H1 (cell line): ENCODE measurements at regions not wholly inside any gene's neighbourhood (a gene's known extent, or its start where the extent isn't known, plus 50 kb on each side); places are given as distances from the start of the nearest gene placed in this dataset.

Source experiments
- CTCF ChIA-PET: fragments of 300-600 bp; sonication (Branson Sonifier 250); formaldehyde crosslinking; loops from one replicate; lab custom pipeline; 2021; ENCODE audit not compliant: partially characterized antibody; lab: Charles Lee
- POLR2A ChIA-PET: fragments of 300-600 bp; sonication (Branson Sonifier 250); formaldehyde crosslinking; loops from one replicate; lab custom pipeline; 2021; ENCODE audit warnings: inconsistent platforms; ENCODE audit not compliant: partially characterized antibody; lab: Charles Lee
- DNase-seq, 2 experiments: peaks; one replicate each; pipeline versions ENCODE4 v3.0.0 to v3.0.0-alpha.2; 2010 to 2022; ENCODE audit warnings: low spot score in 2 of 2, low read depth in 1 of 2, mixed read lengths in 1 of 2
- FAIRE-seq: peaks from 2 replicates; lab custom pipeline; 2011; peaks lifted over from hg19 to GRCh38; lab: Jason Lieb, UNC
- H2AFZ ChIP-seq: 2 replicates; pipeline ENCODE4 v1.8.1; 2012; ENCODE audit warnings: low read length, inconsistent platforms
- H2AK5ac ChIP-seq: 2 replicates; pipeline ENCODE4 v1.6.1; 2013; ENCODE audit warnings: low read depth, low read length
- H2BK120ac ChIP-seq: replicated peaks from 2 replicates; pipeline ENCODE3; 2013; ENCODE audit warnings: low read depth, low read length, inconsistent platforms
- H2BK12ac ChIP-seq: 2 replicates; pipeline ENCODE4 v1.6.1; 2013; ENCODE audit warnings: low read depth, low read length
- H2BK15ac ChIP-seq: 2 replicates; pipeline ENCODE4 v1.6.1; 2013; ENCODE audit warnings: low read length
- H2BK20ac ChIP-seq: 2 replicates; pipeline ENCODE4 v1.6.1; 2013; ENCODE audit warnings: low read length
- H2BK5ac ChIP-seq: 2 replicates; pipeline ENCODE4 v1.6.1; 2013; ENCODE audit warnings: low read depth, low read length
- H3K14ac ChIP-seq: 2 replicates; pipeline ENCODE4 v1.6.1; 2013; ENCODE audit warnings: inconsistent platforms; ENCODE audit not compliant: insufficient read length
- H3K18ac ChIP-seq: 2 replicates; pipeline ENCODE4 v1.6.1; 2013; ENCODE audit warnings: low read length; ENCODE audit errors: extremely low read depth
- H3K23ac ChIP-seq: 2 replicates; pipeline ENCODE4 v1.6.1; 2013; ENCODE audit warnings: inconsistent platforms; ENCODE audit not compliant: insufficient read length
- H3K23me2 ChIP-seq: 2 replicates; pipeline ENCODE4 v1.6.1; 2013; ENCODE audit warnings: low read depth, low read length
- H3K27ac ChIP-seq: 2 replicates; pipeline ENCODE4 v1.6.1; 2011; ENCODE audit warnings: low read depth, low read length, inconsistent platforms
- H3K27me3 ChIP-seq, 4 experiments: replicated peaks in 1 of 4; 1 replicate in 1 of 4; 2 replicates in 3 of 4; pipeline versions ENCODE4 v1.6.1 to v1.8.1; 2011 to 2013; ENCODE audit warnings: low read length in 3 of 4, mild to moderate bottlenecking in 3 of 4, inconsistent platforms in 2 of 4, mixed read lengths in 2 of 4, moderate library complexity in 1 of 4; ENCODE audit not compliant: control insufficient read depth in 3 of 4, insufficient read depth in 3 of 4; ENCODE audit errors: extremely low read depth in 1 of 4
- H3K36me3 ChIP-seq, 4 experiments: 2 replicates each; pipeline versions ENCODE4 v1.6.1 to v1.8.1; 2011 to 2013; ENCODE audit warnings: mild to moderate bottlenecking in 4 of 4, low read length in 3 of 4, moderate library complexity in 2 of 4, control low read depth in 1 of 4, inconsistent platforms in 1 of 4; ENCODE audit not compliant: insufficient read depth in 4 of 4, control insufficient read depth in 2 of 4
- H3K4ac ChIP-seq: replicated peaks from 2 replicates; pipeline ENCODE3; 2013; ENCODE audit warnings: low read length, low read depth, mixed read lengths, inconsistent platforms; ENCODE audit not compliant: insufficient read length
- H3K4me1 ChIP-seq, 4 experiments: replicated peaks in 1 of 4; 1 replicate in 1 of 4; 2 replicates in 3 of 4; pipeline versions ENCODE4 v1.6.1 to v1.8.1; 2011 to 2013; ENCODE audit warnings: low read length in 3 of 4, inconsistent platforms in 2 of 4, mixed read lengths in 1 of 4; ENCODE audit not compliant: insufficient read depth in 4 of 4, control insufficient read depth in 3 of 4
- H3K4me2 ChIP-seq, 2 experiments: 2 replicates each; pipeline versions ENCODE4 v1.6.1 to v1.8.1; 2011 to 2013; ENCODE audit warnings: low read depth in 2 of 2, low read length in 2 of 2, control low read depth in 1 of 2, inconsistent platforms in 1 of 2, mild to moderate bottlenecking in 1 of 2; ENCODE audit not compliant: insufficient read depth in 1 of 2
- H3K4me3 ChIP-seq, 4 experiments: fragments of 200-600, 300-600 bp in 1 of 4; sonication (generic), shearing (Covaris generic), sonication (Bioruptor Twin) in 1 of 4; 2 replicates each; pipeline versions ENCODE4 v1.5.1 to v1.8.1; 2011 to 2016; ENCODE audit warnings: low read length in 4 of 4, low read depth in 3 of 4, control low read depth in 2 of 4, inconsistent platforms in 2 of 4, mild to moderate bottlenecking in 2 of 4, mixed read lengths in 1 of 4, moderate library complexity in 1 of 4; ENCODE audit not compliant: insufficient read depth in 2 of 4; ENCODE audit errors: extremely low read depth in 1 of 4
- H3K56ac ChIP-seq: replicated peaks from 2 replicates; pipeline ENCODE3; 2013; ENCODE audit warnings: low read depth, mild to moderate bottlenecking, mixed read lengths, low read length, inconsistent platforms; ENCODE audit not compliant: insufficient read length
- H3K79me1 ChIP-seq: 2 replicates; pipeline ENCODE4 v1.6.1; 2013; ENCODE audit warnings: low read depth, low read length, control low read depth
- H3K79me2 ChIP-seq, 2 experiments: 2 replicates each; pipeline versions ENCODE4 v1.6.1 to v1.8.1; 2012 to 2013; ENCODE audit warnings: low read length in 2 of 2, mild to moderate bottlenecking in 2 of 2, inconsistent platforms in 1 of 2; ENCODE audit not compliant: insufficient read depth in 2 of 2, control insufficient read depth in 1 of 2
- H3K9ac ChIP-seq, 4 experiments: replicated peaks in 1 of 4; 1 replicate in 1 of 4; 2 replicates in 3 of 4; pipeline versions ENCODE4 v1.6.1 to v1.8.1; 2011 to 2013; ENCODE audit warnings: low read depth in 3 of 4, low read length in 3 of 4, control low read depth in 2 of 4, mild to moderate bottlenecking in 2 of 4, moderate library complexity in 2 of 4, inconsistent platforms in 1 of 4; ENCODE audit errors: extremely low read depth in 1 of 4
- H3K9me3 ChIP-seq, 2 experiments: 2 replicates each; pipeline versions ENCODE4 v1.6.1 to v1.8.1; 2012 to 2013; ENCODE audit warnings: mild to moderate bottlenecking in 2 of 2, moderate library complexity in 2 of 2, control low read depth in 1 of 2, inconsistent platforms in 1 of 2, low read depth in 1 of 2, low read length in 1 of 2, mixed read lengths in 1 of 2; ENCODE audit not compliant: insufficient read depth in 2 of 2
- H4K20me1 ChIP-seq, 2 experiments: replicated peaks in 1 of 2; 2 replicates each; pipeline versions ENCODE3 to v1.8.1; 2011 to 2013; ENCODE audit warnings: inconsistent platforms in 2 of 2, low read length in 2 of 2, mild to moderate bottlenecking in 1 of 2; ENCODE audit not compliant: insufficient read depth in 2 of 2, control insufficient read depth in 1 of 2
- H4K5ac ChIP-seq: 2 replicates; pipeline ENCODE4 v1.6.1; 2013; ENCODE audit warnings: low read length, low read depth, mixed read lengths, inconsistent platforms; ENCODE audit not compliant: insufficient read length
- H4K8ac ChIP-seq: 2 replicates; pipeline ENCODE4 v1.8.0; 2013; ENCODE audit warnings: mild to moderate bottlenecking, moderate library complexity, low read length, inconsistent platforms; ENCODE audit not compliant: insufficient read depth; ENCODE audit errors: extremely low read depth
- H4K91ac ChIP-seq: replicated peaks from 2 replicates; pipeline ENCODE3; 2013; ENCODE audit warnings: low read length, mixed read lengths, inconsistent platforms; ENCODE audit not compliant: insufficient read length
- EZH2 ChIP-seq: fragments of 200-600 bp; sonication (generic); IDR thresholded peaks from 2 replicates; pipeline ENCODE4 v1.7.1; 2012; ENCODE audit warnings: low read depth, mild to moderate bottlenecking, moderate library complexity, low read length, inconsistent platforms; ENCODE audit not compliant: severe bottlenecking
- KDM1A ChIP-seq: fragments of 200-600, 300-600 bp; sonication (generic); IDR thresholded peaks from 2 replicates; pipeline ENCODE4 v1.7.1; 2016; ENCODE audit warnings: mild to moderate bottlenecking, low read length, borderline replicate concordance
- POLR2AphosphoS5 ChIP-seq: IDR thresholded peaks from 2 replicates; pipeline ENCODE4 v1.6.1; 2011; ENCODE audit warnings: low read depth, low read length
- SIRT6 ChIP-seq: IDR thresholded peaks from one replicate; pipeline ENCODE4 v1.7.1; 2012; ENCODE audit warnings: low read length, inconsistent platforms
- SP1 ChIP-seq: IDR thresholded peaks from 2 replicates; pipeline ENCODE4 v1.6.1; 2011; ENCODE audit warnings: low read depth, low read length
- SRF ChIP-seq: IDR thresholded peaks from 2 replicates; pipeline ENCODE4 v1.6.1; 2011; ENCODE audit warnings: mild to moderate bottlenecking, low read depth, low read length, moderate library complexity
- SUZ12 ChIP-seq: fragments of 200-600 bp; sonication (generic); IDR thresholded peaks from 2 replicates; pipeline ENCODE4 v1.6.1; 2012; ENCODE audit warnings: mild to moderate bottlenecking, inconsistent platforms, low read length, moderate library complexity, mixed read lengths
- WGBS, 2 experiments: shearing (Covaris generic) in 1 of 2; methylation state at CpG; one replicate each; pipeline versions ENCODE4 v1.1.6 to v1.1.7; 2013 to 2015; ENCODE audit warnings: low lambda C conversion rate in 2 of 2, mixed read lengths in 2 of 2, inconsistent platforms in 1 of 2, low coverage in 1 of 2, missing lambda C conversion rate in 1 of 2; ENCODE audit not compliant: insufficient replicate concordance in 2 of 2, insufficient coverage in 1 of 2, insufficient read length in 1 of 2; ENCODE audit errors: extremely low coverage in 1 of 2, missing lambda C conversion rate in 1 of 2; 5-methylcytosine and 5-hydroxymethylcytosine counted together
- TF ChIP-seq, protein P1 (sequence below): IDR thresholded peaks from 2 replicates; pipeline ENCODE4 v1.6.1; 2012; ENCODE audit warnings: low read length, inconsistent platforms
- TF ChIP-seq, protein P2 (sequence below): IDR thresholded peaks from 2 replicates; pipeline ENCODE4 v1.6.1; 2011; ENCODE audit warnings: low read length, improper control_type of control experiment

- DNase-seq (peak in 1 of 2 experiments; percentile 65), FAIRE-seq (no peak)
- Histone ChIP-seq H3K14ac (no peak overlapping the region), H3K23me2 (peaks cover 9% of the 10 kb centered on the region), H3K23ac (no peak overlapping the region), H3K18ac (no peak overlapping the region), H4K91ac (no peak overlapping the region), H2BK20ac (no peak overlapping the region), H3K9me3 (no peaks in the 10 kb centered on the region), H4K8ac (no peak overlapping the region; the same call in 1 of the 2 replicates), H3K36me3 (no peaks in the 10 kb centered on the region), H3K79me2 (no peaks in the 10 kb centered on the region), H2BK5ac (no peak overlapping the region), H3K27me3 (peaks cover 34 to 74% (median 62%) of the 10 kb centered on the region in 4 experiments), H3K9ac (no peak overlapping the region), H3K56ac (no peak overlapping the region), H2AFZ (no peak overlapping the region), H3K4me2 (peak overlapping the region; percentile 85 to 96), H3K4ac (no peak overlapping the region), H3K79me1 (no peaks in the 10 kb centered on the region), H3K4me1 (peaks cover 2 to 13% (median 6%) of the 10 kb centered on the region in 4 experiments), H3K4me3 (peak overlapping the region; percentile 47 to 66 (median 52)), H4K5ac (no peak overlapping the region), H2BK12ac (no peak overlapping the region), H3K27ac (no peak overlapping the region), H2BK15ac (no peak overlapping the region), H4K20me1 (peaks cover 3 to 5% of the 10 kb centered on the region in 2 experiments), H2AK5ac (no peak overlapping the region), H2BK120ac (no peak overlapping the region)
- WGBS, 2 experiments, result 6% methylated on average over 38 of the region's 51 CpGs; no CpG with 5 or more reads in 1 of the 2 experiments
- POLR2A ChIA-PET, result no interaction called here
- CTCF ChIA-PET, result interaction anchor here (2.5 kb wide), 1 partner anchor 422 kb away, joined by 9 read pairs; no protein-coding TSS in a partner anchor
- TF ChIP-seq KDM1A (no peak), SUZ12 (peak; percentile 81; the same call in 1 of the 2 replicates), SRF (no peak), EZH2 (peak; percentile 56), POLR2AphosphoS5 (no peak), SIRT6 (no peak), SP1 (no peak)
- TF ChIP-seq, protein P1, sequence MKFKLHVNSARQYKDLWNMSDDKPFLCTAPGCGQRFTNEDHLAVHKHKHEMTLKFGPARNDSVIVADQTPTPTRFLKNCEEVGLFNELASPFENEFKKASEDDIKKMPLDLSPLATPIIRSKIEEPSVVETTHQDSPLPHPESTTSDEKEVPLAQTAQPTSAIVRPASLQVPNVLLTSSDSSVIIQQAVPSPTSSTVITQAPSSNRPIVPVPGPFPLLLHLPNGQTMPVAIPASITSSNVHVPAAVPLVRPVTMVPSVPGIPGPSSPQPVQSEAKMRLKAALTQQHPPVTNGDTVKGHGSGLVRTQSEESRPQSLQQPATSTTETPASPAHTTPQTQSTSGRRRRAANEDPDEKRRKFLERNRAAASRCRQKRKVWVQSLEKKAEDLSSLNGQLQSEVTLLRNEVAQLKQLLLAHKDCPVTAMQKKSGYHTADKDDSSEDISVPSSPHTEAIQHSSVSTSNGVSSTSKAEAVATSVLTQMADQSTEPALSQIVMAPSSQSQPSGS, result no peak
- TF ChIP-seq, protein P2, sequence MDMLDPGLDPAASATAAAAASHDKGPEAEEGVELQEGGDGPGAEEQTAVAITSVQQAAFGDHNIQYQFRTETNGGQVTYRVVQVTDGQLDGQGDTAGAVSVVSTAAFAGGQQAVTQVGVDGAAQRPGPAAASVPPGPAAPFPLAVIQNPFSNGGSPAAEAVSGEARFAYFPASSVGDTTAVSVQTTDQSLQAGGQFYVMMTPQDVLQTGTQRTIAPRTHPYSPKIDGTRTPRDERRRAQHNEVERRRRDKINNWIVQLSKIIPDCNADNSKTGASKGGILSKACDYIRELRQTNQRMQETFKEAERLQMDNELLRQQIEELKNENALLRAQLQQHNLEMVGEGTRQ, result no peak
These were observed 125.2 kb upstream of the DPYD start for GRCh38 chr1:98045767-98046641.
